ENCODE measurements at regions not wholly inside any gene's neighbourhood (a gene's known extent, or its start where the extent isn't known, plus 50 kb on each side); places are given as distances from the start of the nearest gene placed in this dataset.

DNA sequence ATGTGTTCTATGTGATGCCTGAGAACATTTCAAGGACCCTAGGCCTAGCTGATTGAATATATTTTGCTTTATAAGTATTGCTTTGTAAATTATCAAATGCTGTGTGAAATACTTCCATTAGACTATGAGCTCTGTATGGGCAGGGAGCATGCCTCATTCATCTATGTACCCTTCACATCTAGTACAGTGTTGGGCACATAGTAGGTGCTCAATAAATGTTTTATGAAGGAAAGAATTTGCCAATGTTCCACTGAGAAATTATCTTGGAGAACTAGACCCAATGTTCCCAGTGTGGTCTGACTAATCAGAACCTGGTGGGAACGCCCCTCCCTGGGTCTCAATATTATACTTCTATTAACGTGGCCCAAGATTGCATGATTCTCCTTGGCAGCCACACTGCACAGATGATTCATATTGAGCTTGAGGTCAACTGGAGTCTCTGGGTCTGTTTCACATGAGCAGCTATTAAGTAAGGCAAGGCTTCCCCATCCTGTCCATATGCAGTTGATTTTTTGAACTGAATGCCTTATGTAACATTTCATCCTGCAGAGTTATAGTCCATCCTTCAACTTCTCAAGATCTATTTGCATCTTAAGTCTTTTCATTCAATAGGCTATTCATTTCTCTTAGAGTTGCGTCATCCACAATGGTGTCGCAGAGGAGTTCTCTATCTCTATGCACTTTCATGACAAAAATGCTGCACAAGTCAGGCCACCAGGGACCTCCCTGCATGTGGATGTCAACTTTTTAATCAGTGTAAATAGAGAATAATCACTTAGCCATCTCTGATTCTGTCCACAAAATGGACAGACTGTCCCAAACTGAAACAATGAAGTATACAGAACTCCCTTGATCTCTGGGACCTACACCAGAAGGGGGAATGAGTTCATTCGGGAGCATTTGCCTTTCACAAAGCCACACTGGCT, 257.6 kb downstream of the CYP26B1 start:
- H3K27me3 Mint-ChIP-seq: peaks cover 7% of the 10 kb centered on the region
- ATAC-seq: no peak
- H3K4me3 Mint-ChIP-seq: no peak overlapping the region
- no peaks in the 10 kb centered on the region for H3K9me3 Mint-ChIP-seq
- H3K4me1 Mint-ChIP-seq (ENCODE audit: low read depth): no peaks in the 10 kb centered on the region
- ChIA-PET POLR2A (no interaction called here), CTCF (no interaction called here)
- DNase-seq: no peak
- no peak overlapping the region for H3K27ac Mint-ChIP-seq
- H3K36me3 Mint-ChIP-seq (ENCODE audit: low read depth): no peaks in the 10 kb centered on the region
- intact Hi-C loops (cut with micrococcal nuclease): no loop called here
- TF ChIP-seq CTCF (IDR thresholded peaks at IDR 0.05): no peak

DNA sequence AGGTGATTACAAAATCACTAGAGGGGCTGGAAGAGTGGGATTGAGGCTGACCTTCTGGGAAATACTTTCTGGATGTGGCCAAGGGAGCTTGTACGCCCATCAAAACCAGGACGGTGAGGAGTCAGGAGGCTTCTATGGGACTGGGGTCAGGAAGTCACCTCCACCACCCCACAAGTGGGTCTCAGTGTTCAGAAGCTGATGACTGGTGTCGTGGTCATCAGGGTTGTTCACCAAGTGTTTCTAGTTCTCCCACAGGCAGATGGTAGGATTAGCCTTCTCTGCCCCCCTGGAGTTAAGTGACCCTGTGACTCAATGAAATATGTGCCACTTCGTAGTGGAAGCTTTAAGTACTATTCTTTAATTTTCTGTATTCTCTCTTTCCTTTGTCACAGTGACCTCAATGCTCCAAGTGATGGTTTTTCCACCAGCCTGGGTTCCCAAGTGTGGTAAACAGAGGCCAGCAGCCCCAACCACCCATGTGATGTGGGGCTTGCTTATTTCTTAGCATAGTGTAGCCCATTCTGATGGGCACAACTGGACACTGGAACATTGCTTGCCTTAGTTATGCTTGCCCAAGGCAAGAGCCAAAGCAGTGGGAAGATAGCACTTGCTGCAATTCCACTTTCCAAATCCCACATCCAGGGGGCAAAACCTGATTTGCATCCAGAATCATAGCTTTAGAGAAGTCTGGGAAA, 258.8 kb downstream of the CYP26B1 start:
- Mint-ChIP-seq H3K27me3 (peaks cover 7% of the 10 kb centered on the region), H3K36me3 (ENCODE audit: low read depth) (no peaks in the 10 kb centered on the region), H3K9me3 (no peaks in the 10 kb centered on the region), H3K27ac (no peak overlapping the region), H3K4me1 (ENCODE audit: low read depth) (no peaks in the 10 kb centered on the region), H3K4me3 (no peak overlapping the region)
- CTCF ChIA-PET: no interaction called here
- DNase-seq (no peak), ATAC-seq (no peak)
- intact Hi-C loops (cut with micrococcal nuclease): no loop called here
- no peak for TF ChIP-seq CTCF (IDR thresholded peaks at IDR 0.05)
- POLR2A ChIA-PET: no interaction called here

GRCh38 chr2:71887196-71887595, 260.5 kb downstream of the CYP26B1 start:
- ChIA-PET CTCF (interaction anchor here (0.7 kb wide), 1 partner anchor 14 kb away, joined by 3 read pairs; no protein-coding TSS in a partner anchor), POLR2A (no interaction called here)
- H3K4me1 Mint-ChIP-seq (ENCODE audit: low read depth): no peaks in the 10 kb centered on the region

DNA sequence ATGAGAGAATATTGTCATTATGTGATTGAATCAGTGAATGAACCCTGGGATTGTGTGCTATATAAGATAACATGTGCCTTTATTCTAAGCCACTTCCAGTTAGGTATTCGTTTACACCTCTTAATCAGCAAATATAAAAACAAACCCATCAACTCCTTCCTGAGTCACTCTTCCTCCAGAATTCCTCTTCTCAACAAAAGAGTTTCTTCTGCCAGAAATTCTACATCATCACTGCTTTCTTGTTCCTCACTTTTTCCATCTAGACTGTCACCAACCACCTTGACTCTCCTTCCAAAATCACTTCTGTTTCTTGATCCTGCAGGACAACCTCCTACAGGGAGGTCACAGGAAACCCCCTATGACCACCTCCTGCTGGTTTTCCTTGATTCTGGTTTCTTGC, 261.4 kb downstream of the CYP26B1 start:
- CTCF ChIA-PET: no interaction called here
- Mint-ChIP-seq H3K4me3 (no peak overlapping the region), H3K27ac (no peak overlapping the region), H3K36me3 (ENCODE audit: low read depth) (no peaks in the 10 kb centered on the region), H3K27me3 (peaks cover 4% of the 10 kb centered on the region), H3K4me1 (ENCODE audit: low read depth) (no peaks in the 10 kb centered on the region), H3K9me3 (no peaks in the 10 kb centered on the region)
- ATAC-seq: no peak
- DNase-seq: no peak
- intact Hi-C loops (cut with micrococcal nuclease): no loop called here
- no peak for TF ChIP-seq CTCF (IDR thresholded peaks at IDR 0.05)
- POLR2A ChIA-PET: no interaction called here

More at GRCh38 chr2:71887196-71887595, 260.5 kb downstream of the CYP26B1 start:
- intact Hi-C loops (cut with micrococcal nuclease): no loop called here
- DNase-seq: no peak
- peaks cover 6% of the 10 kb centered on the region for H3K27me3 Mint-ChIP-seq
- H3K36me3 Mint-ChIP-seq (ENCODE audit: low read depth): no peaks in the 10 kb centered on the region
- H3K27ac Mint-ChIP-seq: no peak overlapping the region
- H3K4me3 Mint-ChIP-seq: no peak overlapping the region
- TF ChIP-seq CTCF (IDR thresholded peaks at IDR 0.05): no peak
- H3K9me3 Mint-ChIP-seq: no peaks in the 10 kb centered on the region
- no peak for ATAC-seq
